Uterus (tissue), 3 donors: ENCODE measurements at regions not wholly inside any gene's neighbourhood (a gene's known extent, or its start where the extent isn't known, plus 50 kb on each side); places are given as distances from the start of the nearest gene placed in this dataset.

ENCODE experiments used
- DNase-seq, 2 donors: peaks; one replicate each; pipeline ENCODE4 v3.0.0-alpha.2; 2019 to 2020
- H3K27ac ChIP-seq, 2 donors: fragments of 200-600 bp; sonication (generic); 1 replicate in 1 of 2; 2 replicates in 1 of 2; pipeline ENCODE4 v1.5.1; 2016 to 2018
- H3K27me3 ChIP-seq, 2 donors: fragments of 200-600 bp; sonication (generic); one replicate each; pipeline ENCODE4 v1.5.1; 2018 to 2019; ENCODE audit warnings: control low read depth in 1 of 2
- H3K36me3 ChIP-seq, 2 donors: fragments of 200-600 bp; sonication (generic); one replicate each; pipeline ENCODE4 v1.5.1; 2019; ENCODE audit warnings: control low read depth in 1 of 2
- H3K4me1 ChIP-seq, 2 donors: fragments of 200-600 bp; sonication (generic); one replicate each; pipeline ENCODE4 v1.5.1; 2018 to 2019; ENCODE audit warnings: control low read depth in 1 of 2
- H3K4me3 ChIP-seq, 2 donors: fragments of 200-600 bp; sonication (generic); 1 replicate in 1 of 2; 2 replicates in 1 of 2; pipeline ENCODE4 v1.5.1; 2018 to 2019; ENCODE audit warnings: mild to moderate bottlenecking in 1 of 2
- H3K9me3 ChIP-seq, 2 donors: fragments of 200-600 bp; sonication (generic); one replicate each; pipeline ENCODE4 v1.5.1; 2019; ENCODE audit warnings: control low read depth in 1 of 2
- CTCF ChIP-seq, 4 experiments: fragments of 200-600 bp in 2 of 4; fragments of 450-650 bp in 2 of 4; sonication (generic) in 2 of 4; IDR thresholded peaks; one replicate each; pipeline ENCODE4 v1.5.1; 2016 to 2019; ENCODE audit warnings: antibody characterized with exemption in 4 of 4, mild to moderate bottlenecking in 2 of 4, moderate library complexity in 1 of 4
- POLR2A ChIP-seq, 2 donors: fragments of 450-650 bp; IDR thresholded peaks; one replicate each; pipeline ENCODE4 v1.6.1; 2016; ENCODE audit warnings: antibody characterized with exemption in 2 of 2, mild to moderate bottlenecking in 1 of 2, moderate library complexity in 1 of 2
- intact Hi-C: fragments of 100-400 bp; cut with DNase I; formaldehyde crosslinking; loops from one replicate; pipeline ENCODE4 v1.15.1; 2023; ENCODE audit warnings: low total_unique reads
- donor health status: DM: yes; HTN: yes; CAD: no.

GRCh38 chr13:87280139-87280538 is 391.0 kb upstream of the SLITRK5 start:
- H3K27me3 ChIP-seq = no peaks in the 10 kb centered on the region
- H3K9me3 ChIP-seq = no peaks in the 10 kb centered on the region
- H3K4me1 ChIP-seq = no peaks in the 10 kb centered on the region
- no peak for DNase-seq
- H3K4me3 ChIP-seq = no peak overlapping the region
- no peak for TF ChIP-seq CTCF (IDR thresholded peaks at IDR 0.05)
- no peak for TF ChIP-seq POLR2A (IDR thresholded peaks at IDR 0.05)
- intact Hi-C loops = no loop called here
- H3K36me3 ChIP-seq = no peaks in the 10 kb centered on the region
- no peak overlapping the region for H3K27ac ChIP-seq

- H3K4me1 ChIP-seq = no peaks in the 10 kb centered on the region
- H3K27ac ChIP-seq = no peak overlapping the region
- TF ChIP-seq POLR2A (IDR thresholded peaks at IDR 0.05) = no peak
- no peak for TF ChIP-seq CTCF (IDR thresholded peaks at IDR 0.05)
- intact Hi-C loops = no loop called here
- no peaks in the 10 kb centered on the region for H3K27me3 ChIP-seq
- no peaks in the 10 kb centered on the region for H3K36me3 ChIP-seq
- no peaks in the 10 kb centered on the region for H3K9me3 ChIP-seq
- no peak for DNase-seq
- no peak overlapping the region for H3K4me3 ChIP-seq
Observed at GRCh38 chr13:87287721-87288120, 383.4 kb upstream of the SLITRK5 start.

GRCh38 chr13:87295636-87296035 is 375.5 kb upstream of the SLITRK5 start:
- H3K36me3 ChIP-seq = no peaks in the 10 kb centered on the region
- H3K4me1 ChIP-seq = no peaks in the 10 kb centered on the region
- TF ChIP-seq POLR2A (IDR thresholded peaks at IDR 0.05) = no peak
- no peak for TF ChIP-seq CTCF (IDR thresholded peaks at IDR 0.05)
- H3K27ac ChIP-seq = no peak overlapping the region
- H3K9me3 ChIP-seq = no peaks in the 10 kb centered on the region
- no peak for DNase-seq
- H3K27me3 ChIP-seq = no peaks in the 10 kb centered on the region
- intact Hi-C loops = no loop called here
- H3K4me3 ChIP-seq = no peak overlapping the region

GRCh38 chr13:87302034-87302433 is 369.1 kb upstream of the SLITRK5 start:
- TF ChIP-seq CTCF (IDR thresholded peaks at IDR 0.05) (no peak), POLR2A (IDR thresholded peaks at IDR 0.05) (no peak)
- H3K4me3 ChIP-seq = no peak overlapping the region

GRCh38 chr13:87302931-87303330 is 368.2 kb upstream of the SLITRK5 start:
- TF ChIP-seq POLR2A (IDR thresholded peaks at IDR 0.05) = no peak
- no peak for TF ChIP-seq CTCF (IDR thresholded peaks at IDR 0.05)
- no peak overlapping the region for H3K4me3 ChIP-seq
- no peaks in the 10 kb centered on the region for H3K4me1 ChIP-seq
- no peaks in the 10 kb centered on the region for H3K36me3 ChIP-seq
- no peaks in the 10 kb centered on the region for H3K27me3 ChIP-seq
- no peak overlapping the region for H3K27ac ChIP-seq
- intact Hi-C loops = no loop called here
- DNase-seq = no peak
- no peaks in the 10 kb centered on the region for H3K9me3 ChIP-seq

More at GRCh38 chr13:87302034-87302433, 369.1 kb upstream of the SLITRK5 start:
- Histone ChIP-seq H3K4me1 (no peaks in the 10 kb centered on the region), H3K27me3 (no peaks in the 10 kb centered on the region), H3K27ac (no peak overlapping the region), H3K9me3 (no peaks in the 10 kb centered on the region), H3K36me3 (no peaks in the 10 kb centered on the region)
- no peak for DNase-seq
- intact Hi-C loops = no loop called here
